HK-2 (cell line): ENCODE measurements at regions not wholly inside any gene's neighbourhood (a gene's known extent, or its start where the extent isn't known, plus 50 kb on each side); places are given as distances from the start of the nearest gene placed in this dataset.
"Not testable (repeated sequence)": the region's sequence is repeated elsewhere in the genome, so short reads cannot be mapped to it uniquely, and the experiment has no call there.

Experiments used
- DNase-seq: peaks from one replicate; pipeline ENCODE4 v3.0.0-alpha.2; 2018; ENCODE audit not compliant: unreplicated experiment

- DNase-seq: no peak
These were observed 138.7 kb downstream of the YTHDC2 start for GRCh38 chr5:113652161-113652560.

- DNase-seq: no peak
These were observed 141.3 kb downstream of the YTHDC2 start for GRCh38 chr5:113654828-113655227.

- DNase-seq: no peak
These were observed 146.7 kb downstream of the YTHDC2 start for GRCh38 chr5:113660206-113660605.

GRCh38 chr5:113660706-113661250 lies 147.3 kb downstream of the YTHDC2 start:
- no peak for DNase-seq

- DNase-seq: peak; percentile 16
These were observed 150.5 kb downstream of the YTHDC2 start for GRCh38 chr5:113663879-113664541.

- no peak for DNase-seq
These were observed 159.5 kb downstream of the YTHDC2 start for GRCh38 chr5:113673041-113673440.

GRCh38 chr5:113675166-113675565 lies 161.7 kb downstream of the YTHDC2 start:
- no peak for DNase-seq

GRCh38 chr5:113678202-113678601 lies 164.7 kb downstream of the YTHDC2 start:
- DNase-seq: no peak

- no peak for DNase-seq
These were observed 165.6 kb downstream of the YTHDC2 start for GRCh38 chr5:113678924-113679575.

- DNase-seq: no peak
These were observed 167.0 kb downstream of the YTHDC2 start for GRCh38 chr5:113680534-113680933.

GRCh38 chr5:113682497-113683136 lies 169.1 kb downstream of the YTHDC2 start:
- no peak for DNase-seq

GRCh38 chr5:113683211-113683610 lies 169.7 kb downstream of the YTHDC2 start:
- DNase-seq: no peak

GRCh38 chr5:113686599-113686998 lies 173.1 kb downstream of the YTHDC2 start:
- DNase-seq: no peak

GRCh38 chr5:113689647-113690046 lies 176.2 kb downstream of the YTHDC2 start:
- no peak for DNase-seq

GRCh38 chr5:113692466-113692865 lies 179.0 kb downstream of the YTHDC2 start:
- no peak for DNase-seq

GRCh38 chr5:113692891-113693457 lies 179.5 kb downstream of the YTHDC2 start:
- DNase-seq: no peak

- DNase-seq: no peak
These were observed 180.2 kb downstream of the YTHDC2 start for GRCh38 chr5:113693701-113694100.

GRCh38 chr5:113694576-113694975 lies 181.1 kb downstream of the YTHDC2 start:
- DNase-seq: no peak

GRCh38 chr5:113703266-113703665 lies 189.8 kb downstream of the YTHDC2 start:
- no peak for DNase-seq

GRCh38 chr5:113705657-113706056 lies 192.2 kb downstream of the YTHDC2 start:
- no peak for DNase-seq

- DNase-seq: no peak
These were observed 199.6 kb downstream of the YTHDC2 start for GRCh38 chr5:113713051-113713450.

GRCh38 chr5:113715921-113716320 lies 202.4 kb downstream of the YTHDC2 start:
- DNase-seq: not testable (repeated sequence)
